ENCODE measurements at regions not wholly inside any gene's neighbourhood (a gene's known extent, or its start where the extent isn't known, plus 50 kb on each side); places are given as distances from the start of the nearest gene placed in this dataset.

- TF ChIP-seq, protein P1, sequence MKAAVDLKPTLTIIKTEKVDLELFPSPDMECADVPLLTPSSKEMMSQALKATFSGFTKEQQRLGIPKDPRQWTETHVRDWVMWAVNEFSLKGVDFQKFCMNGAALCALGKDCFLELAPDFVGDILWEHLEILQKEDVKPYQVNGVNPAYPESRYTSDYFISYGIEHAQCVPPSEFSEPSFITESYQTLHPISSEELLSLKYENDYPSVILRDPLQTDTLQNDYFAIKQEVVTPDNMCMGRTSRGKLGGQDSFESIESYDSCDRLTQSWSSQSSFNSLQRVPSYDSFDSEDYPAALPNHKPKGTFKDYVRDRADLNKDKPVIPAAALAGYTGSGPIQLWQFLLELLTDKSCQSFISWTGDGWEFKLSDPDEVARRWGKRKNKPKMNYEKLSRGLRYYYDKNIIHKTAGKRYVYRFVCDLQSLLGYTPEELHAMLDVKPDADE (IDR thresholded peaks at IDR 0.05), result no peak
- TF ChIP-seq CTCF (conservative IDR thresholded peaks at IDR 0.05; ENCODE audit: low read depth in 2 of 2) (no peak), POLR2AphosphoS5 (IDR thresholded peaks at IDR 0.05; ENCODE audit: low read depth) (no peak), ZNF331 (CRISPR knock-in tag; IDR thresholded peaks at IDR 0.05; ENCODE audit: low read depth) (no peak), REST (IDR thresholded peaks at IDR 0.05; ENCODE audit: unreplicated experiment) (no peak), EZH2 (IDR thresholded peaks at IDR 0.05; ENCODE audit: low read depth, unreplicated experiment) (no peak), CREB1 (CRISPR knock-in tag; IDR thresholded peaks at IDR 0.05; ENCODE audit: low read depth) (no peak), EZH2phosphoT487 (IDR thresholded peaks at IDR 0.05; ENCODE audit: unreplicated experiment) (no peak)
Observed at GRCh38 chr12:73262788-73263381, 990.7 kb downstream of the TRHDE start.

Data from GM23338 (cell line).